HL-60 (cell line): ENCODE measurements at regions not wholly inside any gene's neighbourhood (a gene's known extent, or its start where the extent isn't known, plus 50 kb on each side); places are given as distances from the start of the nearest gene placed in this dataset.

Experiments used
- CTCF ChIP-seq: IDR thresholded peaks from one replicate; pipeline ENCODE4 v1.5.1; 2011; ENCODE audit warnings: low read length, control low read depth, inconsistent platforms; ENCODE audit not compliant: insufficient read depth
- GABPA ChIP-seq: IDR thresholded peaks from 2 replicates; pipeline ENCODE4 v1.6.1; 2012; ENCODE audit warnings: low read depth
- POLR2AphosphoS5 ChIP-seq: IDR thresholded peaks from 2 replicates; pipeline ENCODE4 v1.6.1; 2012; ENCODE audit warnings: low read depth

GRCh38 chr1:212556822-212557549, 51.6 kb upstream of the ATF3 start:
- TF ChIP-seq CTCF (no peak), GABPA (no peak), POLR2AphosphoS5 (no peak)
